GM21619 (cell line): ENCODE measurements at regions not wholly inside any gene's neighbourhood (a gene's known extent, or its start where the extent isn't known, plus 50 kb on each side); places are given as distances from the start of the nearest gene placed in this dataset.

Experiments used
- ATAC-seq: cut with Tn5 transposase; IDR thresholded peaks from one replicate; pipeline ENCODE4 v1.9.1; 2021; ENCODE audit not compliant: unreplicated experiment

DNA sequence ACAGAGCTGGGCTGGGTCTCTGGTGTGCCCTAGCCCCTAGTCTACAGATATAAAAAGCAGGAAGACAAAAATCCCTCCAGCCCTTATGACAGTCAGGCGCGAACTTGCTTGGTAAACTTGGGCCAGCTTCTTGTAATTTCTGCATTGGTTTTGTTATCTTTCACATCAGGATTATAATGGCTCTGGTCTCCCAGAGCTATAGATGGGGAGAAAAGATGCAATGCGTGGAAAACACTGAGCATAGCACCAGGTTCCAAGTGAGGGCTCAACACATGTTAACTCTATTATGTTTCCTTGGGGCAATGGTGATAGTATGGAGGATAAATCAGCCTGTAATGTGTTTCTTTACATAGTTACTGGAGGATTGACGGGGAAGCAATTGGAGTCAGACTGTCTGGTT is 246.8 kb upstream of the KCNG1 start:
- no peak for ATAC-seq

- no peak for ATAC-seq
These were observed 244.8 kb upstream of the KCNG1 start for GRCh38 chr20:51267679-51268078.

DNA sequence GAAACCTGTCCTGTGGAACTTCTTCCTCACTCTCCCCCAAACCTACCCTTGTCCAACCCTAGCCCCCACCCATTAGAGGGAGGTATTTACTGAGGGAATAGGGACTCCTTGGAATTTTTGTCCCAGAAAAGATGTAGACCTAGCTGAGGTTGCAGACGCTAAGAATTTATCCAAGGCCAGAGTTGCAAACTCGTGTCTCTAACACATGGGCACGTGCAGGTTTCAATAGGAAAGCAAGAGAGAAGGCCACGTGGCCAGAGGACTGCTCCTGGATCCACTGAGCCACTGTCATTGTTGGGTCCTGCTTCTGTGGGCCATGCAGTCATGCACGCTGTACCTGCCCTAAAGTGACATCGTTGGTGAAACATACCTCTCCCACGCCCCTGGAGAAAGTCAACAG is 243.4 kb upstream of the KCNG1 start:
- ATAC-seq = no peak

DNA sequence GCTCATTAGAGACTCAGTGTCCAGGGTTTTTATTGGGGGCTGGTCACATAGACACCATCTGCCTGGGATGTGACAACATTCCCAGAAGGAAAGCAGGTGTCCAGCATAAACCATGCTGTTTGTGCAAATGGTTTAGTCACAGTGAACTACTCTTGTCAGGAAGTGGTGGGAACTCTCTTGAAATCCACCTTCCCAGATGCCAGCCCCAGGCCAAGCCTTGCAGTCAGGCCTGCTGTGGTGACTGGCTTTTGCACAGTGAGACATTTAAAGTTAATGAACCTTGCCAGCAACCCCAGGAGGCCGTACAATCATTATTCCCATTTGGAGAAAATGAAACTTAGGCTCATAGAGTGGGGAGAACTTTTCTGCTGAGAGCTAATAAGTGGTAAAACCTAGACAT is 242.5 kb upstream of the KCNG1 start:
- no peak for ATAC-seq

GRCh38 chr20:51262240-51262639 is 239.3 kb upstream of the KCNG1 start:
- ATAC-seq = no peak

GRCh38 chr20:51259455-51259854 is 236.5 kb upstream of the KCNG1 start:
- no peak for ATAC-seq

GRCh38 chr20:51258582-51259165 is 235.8 kb upstream of the KCNG1 start:
- ATAC-seq = no peak

DNA sequence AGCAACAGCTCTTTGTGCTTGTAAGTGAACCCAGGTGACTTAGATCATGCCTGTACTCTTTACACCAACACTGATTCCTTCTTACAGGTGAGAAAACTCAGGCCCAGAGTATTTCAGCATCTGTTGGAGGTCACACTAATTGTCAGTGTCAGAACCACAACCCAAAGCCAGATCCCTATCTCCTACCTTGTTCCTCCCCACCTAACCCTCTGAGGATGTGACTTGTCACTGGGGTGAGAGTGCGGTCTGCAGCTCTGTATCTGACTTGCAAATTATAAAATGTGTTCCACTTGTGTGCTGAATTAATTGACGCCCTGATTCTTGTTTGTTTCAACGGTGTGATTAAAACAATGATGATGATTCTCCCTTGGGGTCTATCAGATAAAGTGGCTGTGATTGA is 232.5 kb upstream of the KCNG1 start:
- ATAC-seq = no peak

DNA sequence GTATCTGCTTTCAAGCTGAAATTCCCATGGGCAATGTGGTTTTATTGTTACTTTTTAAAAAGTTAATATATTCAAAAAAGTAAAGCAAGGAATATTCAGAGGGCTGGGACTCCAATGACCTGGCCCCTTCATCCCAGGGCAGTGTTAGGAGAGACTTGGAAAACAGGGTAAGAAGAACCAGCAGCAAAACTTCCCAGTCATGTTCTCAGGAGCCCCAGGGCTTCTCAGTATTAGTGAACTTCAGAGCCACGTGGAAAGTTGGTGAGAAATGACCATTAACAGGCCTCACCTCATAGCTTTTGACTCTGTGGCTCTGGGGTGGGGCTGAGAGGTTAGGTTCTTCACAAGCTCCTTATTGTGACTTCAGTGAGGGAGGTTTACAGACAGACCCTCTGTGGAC is 230.4 kb upstream of the KCNG1 start:
- ATAC-seq = no peak

- no peak for ATAC-seq
These were observed 226.9 kb upstream of the KCNG1 start for GRCh38 chr20:51249781-51250180.

GRCh38 chr20:51249215-51249614 is 226.3 kb upstream of the KCNG1 start:
- no peak for ATAC-seq

DNA sequence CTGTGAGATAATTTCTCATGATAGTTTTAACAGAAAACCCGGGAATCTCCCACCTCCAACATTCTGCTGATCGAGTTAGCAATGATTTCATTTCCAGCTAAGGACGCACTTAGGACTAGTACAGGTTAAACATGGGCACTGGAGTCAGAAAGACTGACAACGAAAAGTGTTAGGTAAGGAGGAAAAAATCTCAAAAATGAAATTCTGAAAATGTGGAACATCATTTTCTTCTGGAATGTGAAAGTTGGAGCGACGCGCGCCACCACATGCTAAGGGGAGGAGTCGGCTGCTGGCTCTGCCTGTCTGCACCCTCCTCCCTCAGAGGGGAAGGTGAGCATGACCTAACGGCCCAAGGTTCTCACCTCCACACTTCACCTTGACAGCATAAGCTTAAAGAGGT is 221.6 kb upstream of the KCNG1 start:
- ATAC-seq = no peak

- no peak for ATAC-seq
These were observed 215.9 kb upstream of the KCNG1 start for GRCh38 chr20:51238675-51239305.

DNA sequence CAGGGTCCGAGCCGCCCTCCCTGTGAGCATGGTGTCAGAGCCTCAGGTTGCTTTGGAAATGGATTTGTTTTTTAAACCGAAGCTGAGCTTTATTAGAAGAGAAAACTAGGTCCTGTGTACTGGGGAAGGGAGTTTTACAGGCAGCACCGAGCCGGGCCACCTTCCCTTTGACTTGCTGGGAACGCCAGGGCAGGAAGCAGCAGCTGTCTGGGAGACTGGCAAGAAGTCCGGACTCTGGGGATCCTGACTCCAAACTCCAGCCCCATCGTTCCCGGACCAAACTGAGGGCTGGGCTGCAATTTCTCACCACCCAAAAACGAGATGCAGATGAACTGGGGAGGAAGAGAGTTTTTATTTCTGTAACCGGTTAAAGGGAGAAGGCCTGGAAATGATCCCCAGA is 214.9 kb upstream of the KCNG1 start:
- ATAC-seq = no peak

DNA sequence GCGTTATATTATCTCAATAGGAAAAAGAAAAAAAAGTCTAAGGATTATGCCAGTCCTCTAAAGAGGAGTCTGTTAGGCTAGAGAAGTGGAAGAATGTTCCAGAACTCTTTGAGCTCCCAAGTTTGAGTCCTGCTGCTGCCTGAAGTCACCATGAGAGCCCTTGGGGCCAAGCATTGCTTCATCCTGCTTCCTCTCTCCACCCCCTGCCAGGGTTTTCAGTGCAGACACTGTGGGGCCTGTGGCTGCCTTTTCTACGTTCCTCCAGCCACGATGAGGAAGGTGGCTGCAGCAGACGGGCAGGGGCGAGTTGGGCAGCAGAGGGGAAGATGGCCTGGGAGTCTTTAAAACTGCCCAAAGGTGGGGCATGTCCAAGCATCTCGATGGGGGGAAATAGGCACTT is 214.4 kb upstream of the KCNG1 start:
- no peak for ATAC-seq

DNA sequence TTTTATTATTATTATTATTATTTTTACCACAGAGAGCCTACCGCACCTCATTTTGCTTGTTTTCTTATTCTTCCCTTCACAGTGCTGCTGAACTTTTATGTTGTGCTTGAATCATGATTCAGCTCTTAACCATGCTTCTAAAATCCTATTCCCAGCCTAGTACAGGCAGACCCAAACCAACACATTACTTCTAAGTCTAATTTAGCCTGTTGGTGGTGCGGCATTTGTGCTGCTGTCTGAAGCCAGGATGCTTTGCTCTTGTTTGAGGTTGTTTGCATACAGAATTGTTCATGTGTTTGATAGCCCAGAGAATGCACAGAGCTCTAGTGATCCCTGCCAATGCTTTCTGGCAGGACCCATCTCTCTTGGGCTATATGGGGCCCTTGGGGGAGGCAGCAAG is 213.5 kb upstream of the KCNG1 start:
- no peak for ATAC-seq

GRCh38 chr20:51233345-51233744 is 210.4 kb upstream of the KCNG1 start:
- no peak for ATAC-seq

- no peak for ATAC-seq
These were observed 207.8 kb upstream of the KCNG1 start for GRCh38 chr20:51230727-51231126.

DNA sequence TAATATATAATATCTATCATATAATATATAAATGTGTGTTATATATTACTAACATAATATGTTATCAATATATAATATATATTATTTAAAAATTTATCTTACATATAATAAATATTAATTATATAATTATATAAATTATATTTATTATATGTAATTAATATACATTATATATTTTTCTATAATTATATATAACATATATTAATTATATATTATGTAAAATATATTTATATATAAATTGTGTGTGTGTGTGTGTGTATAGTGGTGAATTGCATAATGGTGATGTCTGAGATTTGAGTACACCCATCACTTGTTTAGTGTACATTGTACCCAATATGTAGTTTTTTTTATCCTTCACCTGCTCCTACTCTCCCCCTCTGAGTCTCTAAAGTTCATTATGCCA is 205.9 kb upstream of the KCNG1 start:
- ATAC-seq = no peak

DNA sequence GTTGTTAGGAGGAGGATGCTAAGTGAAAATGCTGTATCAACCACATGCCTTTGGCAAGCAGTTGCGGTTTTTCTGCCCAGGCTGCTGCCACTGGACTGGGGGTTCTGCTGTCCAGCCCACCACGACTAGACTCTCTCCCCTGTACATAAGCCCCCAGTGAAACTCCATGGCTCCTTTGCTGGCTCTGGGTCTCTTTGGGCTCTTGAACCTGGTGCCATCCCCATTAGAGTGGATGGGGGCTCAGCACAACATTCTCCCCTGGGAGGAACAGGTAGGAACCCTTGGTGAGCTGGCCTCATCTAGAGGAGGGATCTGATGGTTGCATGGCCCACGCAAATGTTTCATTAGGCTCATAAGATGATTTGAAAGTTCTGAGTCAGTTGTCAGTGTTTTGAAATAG is 204.8 kb upstream of the KCNG1 start:
- no peak for ATAC-seq

DNA sequence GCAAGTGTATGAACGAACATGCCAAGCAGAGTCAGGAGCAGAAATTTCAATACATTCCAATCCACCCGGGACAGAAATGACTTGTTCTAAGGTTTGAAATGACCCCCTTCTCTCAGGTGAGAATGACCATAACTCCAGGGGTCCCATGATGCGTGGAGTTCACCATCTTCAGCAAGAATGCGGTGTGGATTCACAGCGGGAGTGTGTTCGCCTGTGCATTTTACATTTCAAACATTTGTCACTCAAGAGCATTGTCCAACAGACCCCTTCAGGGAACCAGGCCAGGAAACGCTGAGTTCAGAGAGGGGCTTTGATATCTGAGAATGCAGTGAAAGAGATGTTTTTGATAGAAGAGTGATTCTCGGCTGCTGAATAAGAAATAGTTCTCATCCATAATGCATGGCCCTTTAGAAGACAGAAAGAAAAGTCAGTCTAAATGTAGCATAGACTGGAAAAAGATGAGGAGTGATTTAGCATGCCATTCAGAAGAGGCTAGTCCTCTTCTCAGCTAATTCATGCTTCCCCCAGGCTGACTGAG is 200.3 kb upstream of the KCNG1 start:
- ATAC-seq = no peak

- ATAC-seq = no peak
These were observed 199.0 kb upstream of the KCNG1 start for GRCh38 chr20:51221791-51222408.

DNA sequence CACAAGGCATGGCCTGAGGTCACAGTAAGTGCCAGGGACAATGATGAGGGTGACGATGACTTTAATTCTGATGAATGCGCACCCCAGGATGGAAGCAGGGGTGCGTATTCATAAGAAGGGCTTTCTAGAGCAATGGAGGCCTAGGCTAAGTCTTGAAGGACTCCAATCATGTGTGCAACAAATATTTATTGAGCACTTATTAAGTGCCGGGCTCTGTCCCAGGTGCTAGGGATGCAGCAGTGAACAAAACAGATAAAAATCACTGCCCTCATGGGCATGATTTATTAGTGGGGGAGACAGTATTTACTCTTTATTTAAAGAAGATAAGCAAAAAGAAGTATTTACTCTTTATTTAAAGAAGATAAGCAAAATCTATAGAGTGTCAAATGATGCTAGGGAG is 198.2 kb upstream of the KCNG1 start:
- ATAC-seq = no peak
